Testis (tissue), 2 donors: ENCODE measurements at regions not wholly inside any gene's neighbourhood (a gene's known extent, or its start where the extent isn't known, plus 50 kb on each side); places are given as distances from the start of the nearest gene placed in this dataset.

Experiments used
- DNase-seq: peaks from one replicate; pipeline ENCODE4 v3.0.0-alpha.2; 2019
- H3K27ac ChIP-seq, 2 donors: fragments of 200-600 bp; sonication (generic); one replicate each; pipeline ENCODE4 v1.5.1; 2019
- H3K27me3 ChIP-seq: fragments of 200-600 bp; sonication (generic); one replicate; pipeline ENCODE4 v1.5.1; 2019
- H3K36me3 ChIP-seq: fragments of 200-600 bp; sonication (generic); one replicate; pipeline ENCODE4 v1.5.1; 2017; ENCODE audit warnings: low read depth; ENCODE audit errors: missing control alignments
- H3K4me1 ChIP-seq: fragments of 200-600 bp; sonication (generic); one replicate; pipeline ENCODE4 v1.5.1; 2019
- H3K4me3 ChIP-seq, 2 donors: fragments of 200-600 bp; sonication (generic); one replicate each; pipeline ENCODE4 v1.5.1; 2017 to 2019
- H3K9me3 ChIP-seq: fragments of 200-600 bp; sonication (generic); one replicate; pipeline ENCODE4 v1.5.1; 2017
- CTCF ChIP-seq, 3 experiments: fragments of 450-650 bp in 2 of 3; fragments of 200-600 bp in 1 of 3; sonication (generic) in 1 of 3; IDR thresholded peaks; one replicate each; pipeline ENCODE4 v1.5.1; 2016 to 2019; ENCODE audit warnings: antibody characterized with exemption in 3 of 3, mild to moderate bottlenecking in 2 of 3, moderate library complexity in 1 of 3
- POLR2A ChIP-seq: fragments of 450-650 bp; IDR thresholded peaks from one replicate; pipeline ENCODE4 v1.6.1; 2017; ENCODE audit warnings: antibody characterized with exemption, mild to moderate bottlenecking, moderate library complexity
- WGBS, 2 donors: methylation state at CpG; one replicate each; pipeline ENCODE4 v1.1.5; 2018; 5-methylcytosine and 5-hydroxymethylcytosine counted together
- intact Hi-C: fragments of 100-400 bp; cut with DNase I; formaldehyde crosslinking; loops from one replicate; pipeline ENCODE4 v1.15.1; 2023; ENCODE audit warnings: low total_unique reads

GRCh38 chr4:123804196-123804721 lies 407.7 kb downstream of the SPRY1 start:
- Histone ChIP-seq H3K27ac (no peak overlapping the region), H3K4me3 (no peak overlapping the region), H3K36me3 (no peaks in the 10 kb centered on the region), H3K4me1 (no peaks in the 10 kb centered on the region), H3K9me3 (no peaks in the 10 kb centered on the region), H3K27me3 (no peaks in the 10 kb centered on the region)
- DNase-seq, result no peak
- TF ChIP-seq POLR2A (no peak), CTCF (IDR thresholded peaks at IDR 0.05) (no peak)
- intact Hi-C loops, result no loop called here
- 84 to 94% methylated on average over 3 of the region's 3 CpGs for WGBS, 2 donors

GRCh38 chr4:123806056-123806455 lies 409.5 kb downstream of the SPRY1 start:
- Histone ChIP-seq H3K27ac (no peak overlapping the region), H3K4me3 (no peak overlapping the region), H3K4me1 (no peaks in the 10 kb centered on the region), H3K9me3 (no peaks in the 10 kb centered on the region), H3K36me3 (no peaks in the 10 kb centered on the region), H3K27me3 (no peaks in the 10 kb centered on the region)
- intact Hi-C loops, result no loop called here
- DNase-seq, result no peak
- WGBS, 2 donors, result 54 to 74% methylated on average over 1 of the region's 1 CpG
- TF ChIP-seq POLR2A (no peak), CTCF (IDR thresholded peaks at IDR 0.05) (no peak)

GRCh38 chr4:123807187-123807586 lies 410.6 kb downstream of the SPRY1 start:
- H3K27ac ChIP-seq, result no peak overlapping the region
- no peak for DNase-seq
- 95 to 96% methylated on average over 5 of the region's 5 CpGs for WGBS, 2 donors
- H3K36me3 ChIP-seq, result no peaks in the 10 kb centered on the region
- intact Hi-C loops, result no loop called here
- H3K4me3 ChIP-seq, result no peak overlapping the region
- no peaks in the 10 kb centered on the region for H3K27me3 ChIP-seq
- no peak for TF ChIP-seq CTCF (IDR thresholded peaks at IDR 0.05)
- TF ChIP-seq POLR2A, result no peak
- no peaks in the 10 kb centered on the region for H3K4me1 ChIP-seq
- no peaks in the 10 kb centered on the region for H3K9me3 ChIP-seq

- H3K27ac ChIP-seq, result no peak overlapping the region
- no peak overlapping the region for H3K4me3 ChIP-seq
- no peaks in the 10 kb centered on the region for H3K4me1 ChIP-seq
- no peak for TF ChIP-seq POLR2A
- TF ChIP-seq CTCF (IDR thresholded peaks at IDR 0.05), result no peak
- WGBS, 2 donors, result 93 to 97% methylated on average over 1 of the region's 1 CpG
- no peaks in the 10 kb centered on the region for H3K36me3 ChIP-seq
- H3K9me3 ChIP-seq, result no peaks in the 10 kb centered on the region
- intact Hi-C loops, result no loop called here
- H3K27me3 ChIP-seq, result no peaks in the 10 kb centered on the region
- DNase-seq, result no peak
These were observed 411.3 kb downstream of the SPRY1 start for GRCh38 chr4:123807866-123808265.

- WGBS, 2 donors, result 93 to 98% methylated on average over 1 of the region's 1 CpG
- DNase-seq, result no peak
- Histone ChIP-seq H3K4me1 (no peaks in the 10 kb centered on the region), H3K36me3 (no peaks in the 10 kb centered on the region), H3K9me3 (no peaks in the 10 kb centered on the region), H3K27ac (no peak overlapping the region), H3K4me3 (no peak overlapping the region), H3K27me3 (no peaks in the 10 kb centered on the region)
- no peak for TF ChIP-seq CTCF (IDR thresholded peaks at IDR 0.05)
- TF ChIP-seq POLR2A, result no peak
- intact Hi-C loops, result no loop called here
These were observed 413.3 kb downstream of the SPRY1 start for GRCh38 chr4:123809864-123810263.
